ENCODE measurements at regions not wholly inside any gene's neighbourhood (a gene's known extent, or its start where the extent isn't known, plus 50 kb on each side); places are given as distances from the start of the nearest gene placed in this dataset.

- no peak for FAIRE-seq
- no peak overlapping the region for H3K9ac ChIP-seq (ENCODE audit: control insufficient read depth, extremely low read depth, insufficient read depth, low read length)
Observed at GRCh38 chr4:175418516-175418915, 393.5 kb downstream of the GPM6A start.

GRCh38 chr4:175419236-175419718 lies 392.8 kb downstream of the GPM6A start:
- Histone ChIP-seq H3K27ac (ENCODE audit: control insufficient read depth, insufficient read depth, low read length) (no peak overlapping the region), H3K4me2 (ENCODE audit: control insufficient read depth, extremely low read depth, insufficient read depth, low read depth, low read length) (no peak overlapping the region), H3K9ac (ENCODE audit: control insufficient read depth, extremely low read depth, insufficient read depth, low read length) (no peak overlapping the region), H3K27me3 (ENCODE audit: control insufficient read depth, extremely low read depth, insufficient read depth, low read length) (no peaks in the 10 kb centered on the region), H3K4me3 (ENCODE audit: control insufficient read depth in 2 of 3, extremely low read depth in 1 of 3, insufficient read depth in 2 of 3, low read depth in 1 of 3, low read length in 3 of 3) (no peak overlapping the region), H3K4me1 (ENCODE audit: control insufficient read depth, extremely low read depth, insufficient read depth, low read length) (no peaks in the 10 kb centered on the region), H3K9me3 (ENCODE audit: control insufficient read depth, low read depth, low read length) (peaks cover 2% of the 10 kb centered on the region), H3K36me3 (ENCODE audit: control insufficient read depth in 2 of 2, extremely low read depth in 1 of 2, insufficient read depth in 2 of 2, low read length in 2 of 2) (no peaks in the 10 kb centered on the region), H4K20me1 (ENCODE audit: control insufficient read depth, extremely low read depth, insufficient read depth, low read length) (no peaks in the 10 kb centered on the region), H3K79me2 (ENCODE audit: control insufficient read depth, insufficient read depth, low read length) (no peaks in the 10 kb centered on the region), H3K9me1 (ENCODE audit: control insufficient read depth, extremely low read depth, insufficient read depth, low read length) (no peaks in the 10 kb centered on the region), H2AFZ (ENCODE audit: control insufficient read depth, low read length) (no peak overlapping the region)
- TF ChIP-seq CTCF (optimal IDR thresholded peaks at IDR 0.05 in 1 of 3, IDR thresholded peaks at IDR 0.05 in 1 of 3, conservative IDR thresholded peaks at IDR 0.05 in 1 of 3; ENCODE audit: extremely low read depth in 1 of 3, insufficient read depth in 2 of 3, low read length in 3 of 3) (no peak), EZH2 (IDR thresholded peaks at IDR 0.05; ENCODE audit: low read length) (no peak)
- no peak for FAIRE-seq
- dilution Hi-C loops (cut with MboI; ENCODE audit: extremely low pct_ligation_motif_present, low sequenced_read_pairs), result no loop called here
- DNase-seq (ENCODE audit: low read depth, low spot score), result no peak

More at GRCh38 chr4:175418516-175418915, 393.5 kb downstream of the GPM6A start:
- no peaks in the 10 kb centered on the region for H4K20me1 ChIP-seq (ENCODE audit: control insufficient read depth, extremely low read depth, insufficient read depth, low read length)
- no peaks in the 10 kb centered on the region for H3K9me3 ChIP-seq (ENCODE audit: control insufficient read depth, low read depth, low read length)
- no peak for TF ChIP-seq CTCF (optimal IDR thresholded peaks at IDR 0.05 in 1 of 3, IDR thresholded peaks at IDR 0.05 in 1 of 3, conservative IDR thresholded peaks at IDR 0.05 in 1 of 3; ENCODE audit: extremely low read depth in 1 of 3, insufficient read depth in 2 of 3, low read length in 3 of 3)
- TF ChIP-seq EZH2 (IDR thresholded peaks at IDR 0.05; ENCODE audit: low read length), result no peak
- no peaks in the 10 kb centered on the region for H3K36me3 ChIP-seq (ENCODE audit: control insufficient read depth in 2 of 2, extremely low read depth in 1 of 2, insufficient read depth in 2 of 2, low read length in 2 of 2)
- H3K27me3 ChIP-seq (ENCODE audit: control insufficient read depth, extremely low read depth, insufficient read depth, low read length), result no peaks in the 10 kb centered on the region
- H3K4me3 ChIP-seq (ENCODE audit: control insufficient read depth in 2 of 3, extremely low read depth in 1 of 3, insufficient read depth in 2 of 3, low read depth in 1 of 3, low read length in 3 of 3), result no peak overlapping the region
- dilution Hi-C loops (cut with MboI; ENCODE audit: extremely low pct_ligation_motif_present, low sequenced_read_pairs), result no loop called here
- DNase-seq (ENCODE audit: low read depth, low spot score), result no peak
- no peak overlapping the region for H3K27ac ChIP-seq (ENCODE audit: control insufficient read depth, insufficient read depth, low read length)
- no peaks in the 10 kb centered on the region for H3K4me1 ChIP-seq (ENCODE audit: control insufficient read depth, extremely low read depth, insufficient read depth, low read length)
- no peaks in the 10 kb centered on the region for H3K9me1 ChIP-seq (ENCODE audit: control insufficient read depth, extremely low read depth, insufficient read depth, low read length)
- H3K79me2 ChIP-seq (ENCODE audit: control insufficient read depth, insufficient read depth, low read length), result no peaks in the 10 kb centered on the region
- no peak overlapping the region for H2AFZ ChIP-seq (ENCODE audit: control insufficient read depth, low read length)
- H3K4me2 ChIP-seq (ENCODE audit: control insufficient read depth, extremely low read depth, insufficient read depth, low read depth, low read length), result no peak overlapping the region

All from keratinocyte (primary cell).